GM10266 (cell line): ENCODE measurements at regions not wholly inside any gene's neighbourhood (a gene's known extent, or its start where the extent isn't known, plus 50 kb on each side); places are given as distances from the start of the nearest gene placed in this dataset.
"Not testable (repeated sequence)": the region's sequence is repeated elsewhere in the genome, so short reads cannot be mapped to it uniquely, and the experiment has no call there.

Source experiments
- DNase-seq: peaks from one replicate; pipeline ENCODE4 v3.0.0; 2012; ENCODE audit errors: extremely low spot score
- CTCF ChIP-seq: IDR thresholded peaks from 2 replicates; pipeline ENCODE4 v1.5.1; 2012; ENCODE audit warnings: mild to moderate bottlenecking, low read depth; ENCODE audit not compliant: control insufficient read depth, insufficient read depth; ENCODE audit errors: missing control alignments

- not testable (repeated sequence) for DNase-seq
Observed at GRCh38 chr6:26898785-26899184, 239.2 kb upstream of the ZNF322 start.

DNA sequence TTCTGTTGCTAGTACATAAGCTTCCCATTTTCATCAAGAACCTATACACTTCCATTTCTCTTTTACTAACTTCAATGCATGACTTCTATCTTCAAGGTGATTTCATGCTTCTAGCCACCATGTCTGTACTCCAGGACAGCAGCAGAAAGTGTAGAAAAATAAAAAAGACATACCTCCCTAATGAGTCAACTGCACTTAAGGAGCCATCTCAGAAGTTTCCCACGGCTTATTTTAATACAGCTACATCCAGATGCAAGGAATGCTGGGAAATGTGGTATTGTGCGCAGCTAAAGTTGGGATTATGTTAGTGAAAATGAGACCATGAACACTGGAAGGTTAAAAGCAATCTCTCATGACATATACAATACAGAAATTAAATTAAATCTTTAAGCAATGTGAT, 264.7 kb upstream of the ZNF322 start:
- not testable (repeated sequence) for DNase-seq

DNA sequence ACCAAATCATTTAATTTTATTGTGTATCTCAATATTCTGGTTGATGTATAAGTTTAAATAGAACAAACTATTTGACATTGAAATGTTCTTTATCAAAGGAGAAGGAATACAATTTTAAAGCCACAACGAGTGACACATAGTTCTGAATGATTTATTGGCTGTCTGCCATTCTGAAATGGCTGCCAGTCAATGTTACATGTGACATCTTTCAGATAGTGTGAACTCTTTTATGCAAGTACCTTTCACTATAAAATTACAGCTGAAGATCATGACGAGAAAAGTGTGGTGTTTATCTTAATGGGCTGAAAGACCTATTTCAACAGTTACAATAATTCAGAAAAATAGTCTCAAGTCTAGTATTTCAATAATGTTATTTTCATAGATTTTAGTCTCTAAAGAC, 268.6 kb upstream of the ZNF322 start:
- not testable (repeated sequence) for DNase-seq

DNA sequence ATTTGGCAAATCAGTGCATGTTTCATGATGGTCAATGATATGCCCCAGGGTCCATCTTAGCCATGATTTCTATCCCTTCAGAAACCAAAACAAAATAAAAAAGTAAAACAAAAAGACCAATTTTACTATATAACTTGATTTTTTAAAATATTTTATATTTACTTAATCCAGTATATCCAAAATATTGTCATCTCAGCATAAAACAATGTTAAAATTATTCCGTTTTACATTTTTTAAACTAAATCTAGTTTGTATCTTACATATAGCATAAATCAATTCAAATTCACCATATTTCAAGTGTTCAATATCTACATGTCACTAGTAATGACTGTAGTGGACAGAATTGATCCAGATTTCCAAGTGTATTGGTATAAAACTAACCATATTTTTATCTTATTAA, 277.7 kb upstream of the ZNF322 start:
- not testable (repeated sequence) for DNase-seq

- DNase-seq: not testable (repeated sequence)
Observed at GRCh38 chr6:26951211-26951610, 291.7 kb upstream of the ZNF322 start.

DNA sequence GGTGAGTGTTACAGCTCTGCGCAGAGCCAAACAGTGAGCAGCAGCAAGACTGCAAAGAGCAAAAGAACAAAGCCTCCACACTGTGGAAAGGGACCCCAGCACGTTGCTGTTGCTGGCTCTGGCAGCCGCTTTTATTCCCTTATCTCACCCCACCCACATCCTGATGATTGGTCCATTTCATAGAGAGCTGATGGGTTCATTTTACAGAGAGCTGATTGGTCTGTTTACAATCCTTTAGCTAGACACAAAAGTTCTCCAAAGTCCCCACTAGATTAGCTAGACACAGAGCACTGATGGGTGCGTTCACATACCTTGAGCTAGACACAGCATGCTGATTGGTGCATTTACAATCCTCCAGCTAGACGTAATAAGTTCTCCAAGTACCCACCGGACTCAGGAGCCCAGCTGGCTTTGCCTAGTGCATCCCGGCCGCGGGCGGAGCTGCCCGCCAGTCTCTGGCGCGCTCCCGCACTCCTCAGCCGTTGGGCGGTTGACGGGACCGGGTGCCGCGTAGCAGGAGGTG, 291.4 kb upstream of the PRSS16 start:
- DNase-seq: not testable (repeated sequence)

- TF ChIP-seq CTCF: peak; percentile 63
Observed at GRCh38 chr6:26956601-26957184, 290.8 kb upstream of the PRSS16 start.

GRCh38 chr6:26957399-26958127, 289.9 kb upstream of the PRSS16 start:
- DNase-seq: not testable (repeated sequence)

More at GRCh38 chr6:26956601-26957184, 290.8 kb upstream of the PRSS16 start:
- DNase-seq: not testable (repeated sequence)

DNA sequence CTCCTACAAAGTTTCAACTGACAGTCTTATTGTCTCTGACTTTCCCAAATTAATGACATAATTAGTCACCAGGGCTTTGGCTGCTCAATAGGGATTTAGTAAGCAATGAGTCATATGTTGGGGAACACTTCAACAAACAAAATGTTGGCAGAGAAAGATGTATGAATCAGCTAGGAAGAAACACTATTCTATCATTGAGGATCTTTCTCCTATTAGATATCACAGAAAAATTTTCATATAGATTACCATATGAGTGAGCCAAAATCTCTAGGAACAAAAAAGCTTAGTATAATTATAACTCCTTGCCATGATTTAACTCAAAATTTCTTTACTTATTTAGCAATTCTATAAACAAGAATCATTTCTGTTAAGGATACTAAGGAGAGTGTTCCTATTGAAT, 286.3 kb upstream of the PRSS16 start:
- not testable (repeated sequence) for DNase-seq

- DNase-seq: no peak
- TF ChIP-seq CTCF: no peak
Observed at GRCh38 chr6:27002447-27002846, 245.1 kb upstream of the PRSS16 start.

DNA sequence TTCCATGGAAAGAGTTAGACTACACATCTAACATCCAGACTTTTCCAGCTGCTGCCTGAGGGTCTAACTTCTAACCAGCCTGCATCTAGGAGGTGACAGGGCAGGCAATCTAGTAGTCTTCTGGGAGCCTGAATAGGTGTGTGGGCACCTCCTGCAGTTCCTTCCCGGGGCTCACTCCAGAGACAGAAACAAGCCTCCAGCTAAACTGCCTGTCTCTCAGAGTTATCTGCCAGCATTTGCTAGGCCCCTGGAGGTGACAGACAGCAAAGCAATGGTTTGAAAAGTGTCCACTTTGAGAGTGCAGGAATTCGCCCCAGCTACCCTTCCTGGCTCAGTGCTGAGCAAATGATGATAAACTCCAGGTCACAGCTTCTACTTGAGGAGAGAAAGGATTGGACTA, 240.5 kb upstream of the PRSS16 start:
- DNase-seq: no peak
- TF ChIP-seq CTCF: no peak

GRCh38 chr6:27008613-27009012, 238.9 kb upstream of the PRSS16 start:
- not testable (repeated sequence) for DNase-seq

- DNase-seq: not testable (repeated sequence)
Observed at GRCh38 chr6:27014053-27014452, 233.4 kb upstream of the PRSS16 start.
